ENCODE measurements at regions not wholly inside any gene's neighbourhood (a gene's known extent, or its start where the extent isn't known, plus 50 kb on each side); places are given as distances from the start of the nearest gene placed in this dataset.

DNA sequence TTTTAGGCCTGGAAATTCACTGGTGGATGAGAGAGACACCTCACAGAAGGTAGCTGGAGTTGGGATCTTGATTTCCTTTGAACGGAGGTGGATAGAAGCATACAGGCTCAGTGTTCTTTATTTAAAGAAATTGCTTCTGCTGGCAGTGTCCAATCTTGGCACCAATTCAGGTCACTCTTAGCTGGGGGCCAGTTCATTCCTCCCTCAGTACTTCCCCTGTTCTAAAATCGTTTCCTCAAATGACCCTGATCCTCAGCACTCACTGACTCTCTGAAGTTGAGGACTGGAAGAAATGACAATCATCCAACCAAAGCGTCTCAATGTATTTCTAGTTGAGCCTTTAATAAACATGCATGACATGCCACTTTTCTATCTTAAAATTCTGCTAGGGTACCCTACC, 472.5 kb upstream of the BTBD3 start:
- TF ChIP-seq, protein P1, sequence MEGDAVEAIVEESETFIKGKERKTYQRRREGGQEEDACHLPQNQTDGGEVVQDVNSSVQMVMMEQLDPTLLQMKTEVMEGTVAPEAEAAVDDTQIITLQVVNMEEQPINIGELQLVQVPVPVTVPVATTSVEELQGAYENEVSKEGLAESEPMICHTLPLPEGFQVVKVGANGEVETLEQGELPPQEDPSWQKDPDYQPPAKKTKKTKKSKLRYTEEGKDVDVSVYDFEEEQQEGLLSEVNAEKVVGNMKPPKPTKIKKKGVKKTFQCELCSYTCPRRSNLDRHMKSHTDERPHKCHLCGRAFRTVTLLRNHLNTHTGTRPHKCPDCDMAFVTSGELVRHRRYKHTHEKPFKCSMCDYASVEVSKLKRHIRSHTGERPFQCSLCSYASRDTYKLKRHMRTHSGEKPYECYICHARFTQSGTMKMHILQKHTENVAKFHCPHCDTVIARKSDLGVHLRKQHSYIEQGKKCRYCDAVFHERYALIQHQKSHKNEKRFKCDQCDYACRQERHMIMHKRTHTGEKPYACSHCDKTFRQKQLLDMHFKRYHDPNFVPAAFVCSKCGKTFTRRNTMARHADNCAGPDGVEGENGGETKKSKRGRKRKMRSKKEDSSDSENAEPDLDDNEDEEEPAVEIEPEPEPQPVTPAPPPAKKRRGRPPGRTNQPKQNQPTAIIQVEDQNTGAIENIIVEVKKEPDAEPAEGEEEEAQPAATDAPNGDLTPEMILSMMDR (IDR thresholded peaks at IDR 0.05; ENCODE audit: low read length) = no peak
- TF ChIP-seq EZH2 (optimal IDR thresholded peaks at IDR 0.05; ENCODE audit: low read depth, low read length) (no peak), EZH2phosphoT487 (IDR thresholded peaks at IDR 0.05; ENCODE audit: low read length) (no peak)
- H3K9me3 ChIP-seq (replicated peaks; ENCODE audit: insufficient read depth, low read length) = no peaks in the 10 kb centered on the region
- no peaks in the 10 kb centered on the region for H4K20me1 ChIP-seq (ENCODE audit: insufficient read depth, low read length)
- no peaks in the 10 kb centered on the region for H3K27me3 ChIP-seq (replicated peaks; ENCODE audit: insufficient read depth, low read length)
- no peak overlapping the region for H2AFZ ChIP-seq (ENCODE audit: low read length)
- H3K4me1 ChIP-seq (ENCODE audit: low read length) = no peaks in the 10 kb centered on the region
- H3K9ac ChIP-seq (ENCODE audit: low read length) = no peak overlapping the region
- H3K79me2 ChIP-seq (ENCODE audit: low read length) = no peaks in the 10 kb centered on the region
- no peaks in the 10 kb centered on the region for H3K9me2 ChIP-seq (replicated peaks; ENCODE audit: insufficient read depth, low read length)
- H3K36me3 ChIP-seq (replicated peaks; ENCODE audit: insufficient read depth, low read length) = no peaks in the 10 kb centered on the region
- H3K4me2 ChIP-seq (ENCODE audit: low read depth, low read length) = no peak overlapping the region
- no peaks in the 10 kb centered on the region for H3F3A ChIP-seq (ENCODE audit: insufficient read depth, low read length)
- no peak overlapping the region for H3K27ac ChIP-seq (ENCODE audit: low read length)
- no peak overlapping the region for H3K4me3 ChIP-seq (ENCODE audit: low read length)
- DNase-seq = no peak

DNA sequence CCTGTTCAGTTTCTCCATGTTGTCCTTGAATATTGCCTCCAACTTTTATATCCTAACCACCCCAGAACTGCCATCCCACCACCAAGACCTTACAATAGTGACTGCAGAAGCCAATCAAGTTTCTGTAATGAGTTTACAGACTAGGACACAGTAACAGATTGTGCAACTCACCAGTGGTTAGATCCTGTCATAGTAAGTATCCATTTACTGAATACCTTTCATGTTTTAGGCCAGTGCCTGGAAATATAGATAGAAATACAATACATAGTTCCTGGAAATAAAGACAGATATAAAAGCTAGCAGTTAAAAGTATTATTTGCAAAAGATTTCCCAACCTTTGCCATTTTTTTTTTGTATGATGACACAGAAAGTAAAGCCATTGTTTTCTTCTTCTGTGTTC, 471.8 kb upstream of the BTBD3 start:
- TF ChIP-seq EZH2phosphoT487 (IDR thresholded peaks at IDR 0.05; ENCODE audit: low read length) (no peak), EZH2 (optimal IDR thresholded peaks at IDR 0.05; ENCODE audit: low read depth, low read length) (no peak)
- TF ChIP-seq, protein P1 (IDR thresholded peaks at IDR 0.05; ENCODE audit: low read length) = no peak
- Histone ChIP-seq H3K9me3 (replicated peaks; ENCODE audit: insufficient read depth, low read length) (no peaks in the 10 kb centered on the region), H3K27me3 (replicated peaks; ENCODE audit: insufficient read depth, low read length) (no peaks in the 10 kb centered on the region), H3K9me2 (replicated peaks; ENCODE audit: insufficient read depth, low read length) (no peaks in the 10 kb centered on the region), H3K36me3 (replicated peaks; ENCODE audit: insufficient read depth, low read length) (no peaks in the 10 kb centered on the region), H3F3A (ENCODE audit: insufficient read depth, low read length) (no peaks in the 10 kb centered on the region), H3K4me3 (ENCODE audit: low read length) (no peak overlapping the region), H3K4me2 (ENCODE audit: low read depth, low read length) (no peak overlapping the region), H2AFZ (ENCODE audit: low read length) (no peak overlapping the region), H3K79me2 (ENCODE audit: low read length) (no peaks in the 10 kb centered on the region), H3K4me1 (ENCODE audit: low read length) (no peaks in the 10 kb centered on the region), H3K9ac (ENCODE audit: low read length) (no peak overlapping the region), H3K27ac (ENCODE audit: low read length) (no peak overlapping the region), H4K20me1 (ENCODE audit: insufficient read depth, low read length) (no peaks in the 10 kb centered on the region)
- no peak for DNase-seq

DNA sequence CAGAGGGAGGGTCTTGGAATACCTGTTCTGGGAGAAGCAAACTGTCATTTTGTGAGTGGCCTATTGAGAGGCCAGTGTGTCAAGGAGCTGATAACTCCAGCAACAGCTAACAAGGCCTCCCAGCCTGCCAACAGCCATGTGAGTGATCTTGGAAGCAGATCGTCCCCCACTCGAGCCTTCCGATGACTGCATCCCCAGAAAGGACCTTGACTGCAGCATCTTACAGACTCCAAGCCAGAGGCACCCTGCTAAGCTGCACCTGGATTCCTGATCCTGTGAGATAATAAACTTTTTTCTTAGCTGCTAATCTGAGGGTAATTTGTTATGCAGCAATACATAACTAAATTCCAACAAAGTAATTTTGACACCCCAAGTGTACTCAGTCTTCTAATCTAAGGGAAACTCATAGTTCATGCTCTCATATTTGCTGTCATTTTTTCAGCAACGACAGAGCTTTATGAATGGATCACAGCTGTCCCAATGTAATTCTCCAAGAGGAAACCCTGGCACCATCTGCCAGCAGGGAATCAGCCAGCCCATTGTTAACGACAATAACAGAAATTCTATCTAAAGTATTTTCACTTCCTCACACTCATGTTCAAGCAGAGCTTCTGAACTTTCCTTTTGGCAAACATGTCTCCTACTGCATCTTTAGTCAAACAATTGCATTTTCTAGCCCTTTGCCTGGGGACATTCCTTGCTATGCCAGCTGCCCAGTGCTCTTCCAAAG, 470.2 kb upstream of the BTBD3 start:
- H2AFZ ChIP-seq (ENCODE audit: low read length) = no peak overlapping the region
- no peaks in the 10 kb centered on the region for H3K79me2 ChIP-seq (ENCODE audit: low read length)
- DNase-seq = no peak
- no peaks in the 10 kb centered on the region for H3F3A ChIP-seq (ENCODE audit: insufficient read depth, low read length)
- no peaks in the 10 kb centered on the region for H4K20me1 ChIP-seq (ENCODE audit: insufficient read depth, low read length)
- H3K9me3 ChIP-seq (replicated peaks; ENCODE audit: insufficient read depth, low read length) = no peaks in the 10 kb centered on the region
- no peaks in the 10 kb centered on the region for H3K9me2 ChIP-seq (replicated peaks; ENCODE audit: insufficient read depth, low read length)
- no peaks in the 10 kb centered on the region for H3K4me1 ChIP-seq (ENCODE audit: low read length)
- no peak overlapping the region for H3K4me3 ChIP-seq (ENCODE audit: low read length)
- no peaks in the 10 kb centered on the region for H3K27me3 ChIP-seq (replicated peaks; ENCODE audit: insufficient read depth, low read length)
- no peak overlapping the region for H3K27ac ChIP-seq (ENCODE audit: low read length)
- H3K4me2 ChIP-seq (ENCODE audit: low read depth, low read length) = no peak overlapping the region
- H3K9ac ChIP-seq (ENCODE audit: low read length) = no peak overlapping the region
- TF ChIP-seq EZH2phosphoT487 (IDR thresholded peaks at IDR 0.05; ENCODE audit: low read length) (no peak), EZH2 (optimal IDR thresholded peaks at IDR 0.05; ENCODE audit: low read depth, low read length) (no peak)
- TF ChIP-seq, protein P1 (IDR thresholded peaks at IDR 0.05; ENCODE audit: low read length) = no peak
- no peaks in the 10 kb centered on the region for H3K36me3 ChIP-seq (replicated peaks; ENCODE audit: insufficient read depth, low read length)
